IMR-90 (cell line): ENCODE measurements at regions not wholly inside any gene's neighbourhood (a gene's known extent, or its start where the extent isn't known, plus 50 kb on each side); places are given as distances from the start of the nearest gene placed in this dataset.

ENCODE experiments used
- ATAC-seq: fragments of 200-7000 bp; cut with Tn5 transposase; 2 replicates; pipeline ENCODE4 v1.9.1; 2020; ENCODE audit warnings: low read depth, mild to moderate bottlenecking, moderate library complexity
- BruUV-seq: library from RNA; stranded (reverse); fragments of 400-500 nt; replicated peaks from 2 replicates; lab custom pipeline; 2021; lab: Mats Ljungman, UMichigan
- CTCF ChIA-PET: fragments of 300-600 bp; formaldehyde crosslinking; extraction: SDS; loops from one replicate; lab custom pipeline; 2021; ENCODE audit warnings: antibody characterized with exemption; lab: Yijun Ruan, JAX
- POLR2A ChIA-PET: fragments of 300-600 bp; sonication (Branson Sonifier 250); formaldehyde crosslinking; loops from one replicate; lab custom pipeline; 2022; ENCODE audit warnings: antibody characterized with exemption; ENCODE audit not compliant: unreplicated experiment; lab: Charles Lee
- DNase-seq: peaks from one replicate; pipeline ENCODE4 v3.0.0; 2013
- H2AFZ ChIP-seq: replicated peaks from 2 replicates; pipeline ENCODE3; 2013; ENCODE audit warnings: low read length, mild to moderate bottlenecking; ENCODE audit not compliant: poor library complexity
- H2AK5ac ChIP-seq: 2 replicates; pipeline ENCODE4 v1.6.1; 2013; ENCODE audit warnings: low read depth, low read length, inconsistent platforms
- H2AK9ac ChIP-seq: replicated peaks from 2 replicates; pipeline ENCODE3; 2013; ENCODE audit warnings: mild to moderate bottlenecking, low read depth, low read length, moderate library complexity; ENCODE audit not compliant: poor library complexity
- H2BK120ac ChIP-seq: 2 replicates; pipeline ENCODE4 v1.6.1; 2013; ENCODE audit warnings: low read depth, low read length, inconsistent platforms
- H2BK15ac ChIP-seq: 3 replicates; pipeline ENCODE4 v1.6.1; 2013; ENCODE audit warnings: low read depth, low read length, inconsistent platforms
- H2BK20ac ChIP-seq: 2 replicates; pipeline ENCODE4 v1.6.1; 2013; ENCODE audit warnings: low read depth, mild to moderate bottlenecking, inconsistent platforms, low read length, moderate library complexity
- H2BK5ac ChIP-seq: 2 replicates; pipeline ENCODE4 v1.6.1; 2013; ENCODE audit warnings: mild to moderate bottlenecking, low read depth, low read length, inconsistent platforms; ENCODE audit not compliant: poor library complexity, severe bottlenecking
- H3K14ac ChIP-seq: replicated peaks from 2 replicates; pipeline ENCODE4 v1.6.1; 2013; ENCODE audit warnings: low read depth, low read length, inconsistent platforms
- H3K18ac ChIP-seq: 2 replicates; pipeline ENCODE4 v1.6.1; 2013; ENCODE audit warnings: low read depth, low read length, control low read depth
- H3K23ac ChIP-seq: 2 replicates; pipeline ENCODE4 v1.6.1; 2013; ENCODE audit warnings: low read depth, low read length, inconsistent platforms
- H3K27ac ChIP-seq: 2 replicates; pipeline ENCODE4 v1.5.1; 2013; ENCODE audit warnings: mild to moderate bottlenecking, control low read depth, low read length; ENCODE audit not compliant: insufficient read depth
- H3K27me3 ChIP-seq: 2 replicates; pipeline ENCODE4 v1.6.1; 2013; ENCODE audit warnings: low read length; ENCODE audit not compliant: control insufficient read depth, insufficient read depth
- H3K36me3 ChIP-seq: 2 replicates; pipeline ENCODE4 v1.6.1; 2013; ENCODE audit warnings: low read length, mixed read lengths; ENCODE audit not compliant: control insufficient read depth, insufficient read depth
- H3K4ac ChIP-seq: 2 replicates; pipeline ENCODE4 v1.6.1; 2013; ENCODE audit warnings: low read depth, low read length, inconsistent platforms
- H3K4me1 ChIP-seq: 2 replicates; pipeline ENCODE4 v1.6.1; 2013; ENCODE audit warnings: low read length, mixed read lengths; ENCODE audit not compliant: control insufficient read depth, insufficient read depth
- H3K4me2 ChIP-seq: 2 replicates; pipeline ENCODE4 v1.6.1; 2013; ENCODE audit warnings: low read depth, mild to moderate bottlenecking, control low read depth, low read length, moderate library complexity
- H3K4me3 ChIP-seq: 2 replicates; pipeline ENCODE4 v1.5.1; 2013; ENCODE audit warnings: low read depth, mild to moderate bottlenecking, control low read depth, low read length, moderate library complexity; ENCODE audit not compliant: insufficient read depth
- H3K56ac ChIP-seq: 2 replicates; pipeline ENCODE4 v1.6.1; 2013; ENCODE audit warnings: low read length, inconsistent platforms; ENCODE audit not compliant: insufficient read depth; ENCODE audit errors: extremely low read depth
- H3K79me1 ChIP-seq, 2 experiments: 2 replicates each; pipeline ENCODE4 v1.6.1; 2013; ENCODE audit warnings: low read length in 2 of 2, inconsistent platforms in 1 of 2, low read depth in 1 of 2
- H3K9ac ChIP-seq: 2 replicates; pipeline ENCODE4 v1.6.1; 2013; ENCODE audit warnings: low read depth, low read length, control low read depth
- H3K9me1 ChIP-seq: 2 replicates; pipeline ENCODE4 v1.6.1; 2013; ENCODE audit warnings: low read length, inconsistent platforms; ENCODE audit not compliant: insufficient read depth
- H3K9me3 ChIP-seq: 2 replicates; pipeline ENCODE4 v1.6.1; 2013; ENCODE audit warnings: low read length; ENCODE audit not compliant: control insufficient read depth, insufficient read depth
- H4K20me1 ChIP-seq: 2 replicates; pipeline ENCODE4 v1.6.1; 2013; ENCODE audit warnings: low read length, inconsistent platforms; ENCODE audit not compliant: insufficient read depth
- H4K5ac ChIP-seq: 2 replicates; pipeline ENCODE4 v1.6.1; 2013; ENCODE audit warnings: mild to moderate bottlenecking, low read depth, low read length, control low read depth
- H4K8ac ChIP-seq, 2 experiments: 2 replicates each; pipeline ENCODE4 v1.6.1; 2013; ENCODE audit warnings: low read depth in 2 of 2, low read length in 2 of 2, control low read depth in 1 of 2, inconsistent platforms in 1 of 2
- H4K91ac ChIP-seq: 2 replicates; pipeline ENCODE4 v1.6.1; 2013; ENCODE audit warnings: low read depth, low read length, inconsistent platforms; ENCODE audit not compliant: insufficient read depth
- CEBPB ChIP-seq: IDR thresholded peaks from 2 replicates; pipeline ENCODE4 v1.6.1; 2012; ENCODE audit warnings: low read depth, low read length, improper control_type of control experiment
- CHD1 ChIP-seq: IDR thresholded peaks from 2 replicates; pipeline ENCODE4 v1.6.1; 2012; ENCODE audit warnings: low read depth, low read length, improper control_type of control experiment
- MAZ ChIP-seq: IDR thresholded peaks from 2 replicates; pipeline ENCODE4 v1.6.1; 2012; ENCODE audit warnings: low read depth, mild to moderate bottlenecking, low read length, improper control_type of control experiment, moderate library complexity, borderline replicate concordance
- MXI1 ChIP-seq: IDR thresholded peaks from 2 replicates; pipeline ENCODE4 v1.6.1; 2012; ENCODE audit warnings: low read depth, mild to moderate bottlenecking, low read length, moderate library complexity, borderline replicate concordance
- WGBS, 2 experiments: methylation state at CpG; one replicate each; pipeline versions ENCODE4 v1.1.5 to v1.1.7; 2013; ENCODE audit warnings: missing lambda C conversion rate in 2 of 2; ENCODE audit not compliant: insufficient read length in 1 of 2; ENCODE audit errors: extremely low coverage in 2 of 2; 5-methylcytosine and 5-hydroxymethylcytosine counted together
- dilution Hi-C: fragments of 300-500 bp; cut with HindIII; formaldehyde crosslinking; loops from one replicate; pipeline ENCODE4 v1.14.3; 2018; ENCODE audit warnings: low sequenced_read_pairs; ENCODE audit not compliant: unreplicated experiment
- in situ Hi-C: fragments of 300-500 bp; cut with MboI; formaldehyde crosslinking; loops from 3 replicates; pipeline ENCODE4 v1.14.3; 2019; ENCODE audit warnings: low sequenced_read_pairs, inconsistent platforms, mixed read lengths
- intact Hi-C: fragments of 100-400 bp; cut with micrococcal nuclease; formaldehyde crosslinking; loops from 2 replicates; pipeline ENCODE4 v1.10.0; 2022
- TF ChIP-seq, protein P1 (sequence below): fragments of 150-350 bp; IDR thresholded peaks from 2 replicates; pipeline ENCODE4 v1.6.1; 2017; ENCODE audit warnings: mild to moderate bottlenecking, antibody characterized with exemption, low read length, low read depth

DNA sequence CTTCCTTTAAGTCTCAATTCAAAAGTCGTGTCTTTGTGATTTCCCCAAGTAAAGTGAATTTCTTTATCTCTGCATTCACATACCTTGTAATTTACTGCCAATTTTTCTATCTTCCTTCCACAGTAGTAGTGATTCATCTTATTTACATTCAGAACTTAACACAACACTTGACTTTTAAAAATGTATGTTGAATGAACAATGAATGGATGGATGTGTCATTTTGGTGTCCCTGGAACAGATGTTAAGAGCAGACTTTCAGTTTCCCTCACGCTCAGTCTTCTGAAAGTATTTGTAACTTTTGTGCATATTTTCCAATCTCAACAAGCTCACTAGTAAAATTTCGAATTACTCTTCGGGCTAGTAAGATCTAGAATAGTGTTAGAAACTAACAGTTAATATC, 352.0 kb downstream of the HHIPL2 start:
- DNase-seq (peak; percentile 5), ATAC-seq (no peak)
- dilution Hi-C loops (no loop called here), in situ Hi-C loops (no loop called here), intact Hi-C loops (no loop called here)
- no peaks in the 10 kb centered on the region for H3K36me3 ChIP-seq
- H3K79me1 ChIP-seq, result no peaks in the 10 kb centered on the region
- H2BK5ac ChIP-seq, result no peak overlapping the region
- no peak overlapping the region for H2BK20ac ChIP-seq
- no peak overlapping the region for H3K14ac ChIP-seq
- H2BK15ac ChIP-seq, result no peak overlapping the region
- H3K4ac ChIP-seq, result no peak overlapping the region
- WGBS, 2 experiments, result no CpG with 5 or more reads among the region's 4 CpGs
- no peak overlapping the region for H3K56ac ChIP-seq
- H3K18ac ChIP-seq, result no peak overlapping the region
- H4K91ac ChIP-seq, result no peak overlapping the region
- no peaks in the 10 kb centered on the region; the same call in 1 of the 2 replicates for H3K27me3 ChIP-seq
- H3K4me1 ChIP-seq, result no peaks in the 10 kb centered on the region
- no TSS peak for BruUV-seq
- H2AK9ac ChIP-seq, result no peak overlapping the region
- H3K9ac ChIP-seq, result no peak overlapping the region
- H3K4me3 ChIP-seq, result no peak overlapping the region
- H2AK5ac ChIP-seq, result no peak overlapping the region
- H4K20me1 ChIP-seq, result no peaks in the 10 kb centered on the region
- no peak overlapping the region for H3K27ac ChIP-seq
- CTCF ChIA-PET, result no interaction called here
- H3K23ac ChIP-seq, result no peak overlapping the region
- H4K8ac ChIP-seq, result no peak overlapping the region
- H3K9me3 ChIP-seq, result no peaks in the 10 kb centered on the region
- H3K4me2 ChIP-seq, result no peak overlapping the region
- H4K5ac ChIP-seq, result no peak overlapping the region
- H3K9me1 ChIP-seq, result no peaks in the 10 kb centered on the region
- no peak overlapping the region for H2BK120ac ChIP-seq
- TF ChIP-seq CEBPB (no peak), MAZ (no peak), CHD1 (no peak), MXI1 (no peak)
- TF ChIP-seq, protein P1, sequence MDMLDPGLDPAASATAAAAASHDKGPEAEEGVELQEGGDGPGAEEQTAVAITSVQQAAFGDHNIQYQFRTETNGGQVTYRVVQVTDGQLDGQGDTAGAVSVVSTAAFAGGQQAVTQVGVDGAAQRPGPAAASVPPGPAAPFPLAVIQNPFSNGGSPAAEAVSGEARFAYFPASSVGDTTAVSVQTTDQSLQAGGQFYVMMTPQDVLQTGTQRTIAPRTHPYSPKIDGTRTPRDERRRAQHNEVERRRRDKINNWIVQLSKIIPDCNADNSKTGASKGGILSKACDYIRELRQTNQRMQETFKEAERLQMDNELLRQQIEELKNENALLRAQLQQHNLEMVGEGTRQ, result no peak
- no peak overlapping the region for H2AFZ ChIP-seq
- POLR2A ChIA-PET, result no interaction called here
